Hippocampal formation (tissue), 2 donors: ENCODE measurements at regions not wholly inside any gene's neighbourhood (a gene's known extent, or its start where the extent isn't known, plus 50 kb on each side); places are given as distances from the start of the nearest gene placed in this dataset.
"Not testable (repeated sequence)": the region's sequence is repeated elsewhere in the genome, so short reads cannot be mapped to it uniquely, and the experiment has no call there.

Experiments used
- DNase-seq, 2 donors: peaks; one replicate each; lab custom pipeline; 2025; lab: John Stamatoyannopoulos, UW

DNA sequence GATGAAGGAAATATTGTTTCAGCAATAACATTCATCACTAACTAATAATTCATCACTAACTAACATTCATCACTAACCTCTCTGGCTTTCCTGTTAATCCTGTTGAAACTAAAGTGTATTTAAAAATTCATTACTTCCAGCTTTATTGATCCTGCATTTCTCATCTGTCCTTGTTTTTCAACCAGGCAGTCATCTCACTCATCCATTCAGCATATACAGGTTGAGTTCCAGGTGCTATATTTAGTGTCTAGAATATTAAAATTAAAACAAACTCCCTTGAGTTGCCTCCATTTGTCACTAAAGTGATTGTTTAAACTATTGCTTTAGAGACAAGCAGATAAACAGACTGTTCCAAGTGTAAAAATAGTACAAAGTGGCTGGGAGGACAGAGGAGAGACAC is 58.1 kb downstream of the ATXN7L3B start:
- no peak for DNase-seq

DNA sequence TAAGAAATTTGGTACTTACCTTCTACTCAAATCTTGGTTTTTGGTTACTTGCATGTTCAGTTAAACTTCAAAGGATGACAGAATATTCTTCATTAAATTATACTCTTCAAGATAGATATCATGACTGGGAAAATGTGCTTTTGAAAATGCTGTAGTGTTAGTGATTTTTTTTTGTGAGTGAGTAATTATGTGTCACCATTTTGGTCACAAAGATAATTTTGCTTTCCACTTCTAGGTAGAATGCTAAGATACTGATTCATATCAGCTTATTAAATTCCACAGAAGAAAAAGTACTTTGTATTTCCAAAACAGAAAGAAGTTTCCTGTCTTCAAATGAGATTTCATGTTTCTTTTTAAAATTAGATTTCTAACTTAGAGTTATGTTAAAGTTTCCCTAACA is 61.2 kb downstream of the ATXN7L3B start:
- no peak for DNase-seq

DNA sequence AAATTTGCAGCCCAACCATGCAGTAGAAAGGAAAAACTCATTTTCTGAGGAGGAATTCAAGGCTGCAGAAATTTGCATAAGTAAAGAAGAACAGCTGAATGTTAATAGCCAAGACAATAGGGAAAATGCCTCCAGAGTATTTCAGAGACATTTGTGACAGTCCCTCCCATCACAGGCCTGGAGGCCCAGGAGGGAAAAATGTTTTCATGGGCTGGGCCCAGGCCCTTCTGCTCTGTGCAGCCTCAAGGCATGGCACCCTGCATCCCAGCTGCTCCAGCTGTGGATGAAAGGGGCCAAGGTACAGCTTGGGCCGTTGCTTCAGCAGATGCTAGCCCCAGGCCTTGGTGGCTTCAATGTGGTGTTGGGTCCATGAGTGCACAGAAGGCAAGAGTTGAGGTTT is 62.3 kb downstream of the ATXN7L3B start:
- DNase-seq: no peak

DNA sequence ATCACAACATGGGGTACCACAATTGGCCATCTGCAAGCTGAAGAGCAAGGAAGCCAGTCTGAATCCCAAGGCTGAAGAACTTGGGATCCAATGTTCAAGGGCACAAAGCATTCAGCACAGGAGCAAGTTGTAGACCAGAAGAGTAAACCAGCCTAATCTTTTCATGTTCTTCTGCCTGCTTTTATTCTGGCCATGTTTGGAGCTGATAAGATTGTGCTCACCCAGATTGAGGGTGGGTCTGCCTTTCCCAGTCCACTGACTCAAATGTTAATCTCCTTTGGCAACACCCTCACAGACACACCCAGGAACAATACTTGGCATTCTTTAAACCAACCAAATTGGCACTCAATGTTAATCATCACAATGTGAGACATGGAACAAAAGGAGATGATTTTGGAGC is 63.2 kb downstream of the ATXN7L3B start:
- not testable (repeated sequence) for DNase-seq

DNA sequence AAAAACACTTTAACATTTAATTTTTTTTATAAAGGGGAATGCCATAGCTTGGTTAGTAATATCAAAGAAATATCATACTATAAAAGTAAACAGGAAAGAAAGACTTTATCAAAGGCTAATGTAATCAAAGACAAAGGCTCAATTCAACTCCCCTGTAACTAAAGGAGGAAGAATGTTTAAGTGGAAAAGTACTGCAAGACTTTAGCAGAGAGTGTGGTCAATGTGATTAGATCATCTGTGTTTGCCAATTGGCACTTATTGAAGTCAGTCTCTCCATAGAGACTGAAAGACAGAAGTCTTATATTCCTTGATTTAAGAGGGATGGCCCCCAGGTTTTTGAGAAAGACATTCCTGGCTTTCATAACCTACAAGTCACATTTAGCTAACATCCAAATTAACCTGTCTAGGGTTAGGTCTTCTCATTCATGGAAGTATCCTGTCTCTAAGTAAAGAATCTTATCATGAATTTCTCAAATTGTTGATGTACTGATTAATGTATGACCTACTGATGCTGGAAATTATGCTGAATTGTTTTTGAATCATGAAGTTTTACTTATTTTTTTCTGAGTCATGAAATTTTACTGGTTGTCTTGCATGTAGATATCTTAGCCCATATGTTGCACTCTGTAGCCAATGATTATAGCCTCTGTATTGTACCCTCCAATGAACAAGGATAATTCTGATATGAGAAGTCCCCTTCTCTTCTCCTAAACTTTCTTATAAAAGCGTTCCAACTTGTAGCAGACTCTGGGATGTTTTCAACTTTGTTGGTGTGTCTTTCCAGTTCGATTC is 65.4 kb downstream of the ATXN7L3B start:
- no peak for DNase-seq

DNA sequence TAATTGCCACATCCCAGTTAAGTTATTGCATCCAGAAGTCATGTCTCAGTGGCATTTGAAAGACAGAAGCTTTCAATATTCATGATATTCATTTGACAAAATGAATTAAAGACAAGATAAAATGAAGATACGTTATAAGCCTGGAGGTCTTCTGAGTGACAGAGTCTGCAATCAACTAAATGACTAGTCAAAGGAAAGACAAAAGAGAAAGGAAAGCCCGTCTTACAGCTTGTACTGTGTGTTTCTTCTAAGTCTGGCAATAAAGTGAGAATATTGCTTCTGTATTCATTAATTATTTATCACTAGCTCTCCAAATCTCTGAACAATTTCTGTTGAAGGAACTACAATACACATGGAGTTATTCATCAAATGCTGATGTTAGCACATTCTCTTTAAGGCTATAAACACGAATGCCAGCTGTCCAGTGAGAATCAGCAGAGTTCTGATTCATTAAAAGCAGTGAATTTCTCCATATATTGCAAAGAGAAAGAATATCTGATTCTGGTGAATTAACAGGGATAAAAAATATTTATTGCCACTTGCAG is 70.7 kb downstream of the ATXN7L3B start:
- DNase-seq: no peak

DNA sequence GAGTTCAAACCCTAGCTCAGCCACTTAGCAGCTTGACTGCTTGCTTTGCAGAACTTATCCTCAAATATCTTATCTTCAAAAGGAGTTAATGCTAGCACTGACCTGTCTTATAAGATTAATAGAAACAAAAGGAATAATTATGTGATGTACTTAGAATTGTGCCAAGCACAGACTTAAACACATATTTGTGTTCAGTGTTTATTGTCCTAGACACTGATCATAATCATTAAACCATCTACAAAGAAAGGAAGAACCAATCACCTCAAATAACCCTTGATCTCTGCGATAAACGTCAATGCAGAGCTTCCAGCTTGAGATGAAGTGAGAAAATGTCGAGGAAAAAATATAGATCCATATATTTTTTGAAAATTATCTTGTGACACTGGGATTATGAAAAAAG is 73.1 kb downstream of the ATXN7L3B start:
- no peak for DNase-seq

DNA sequence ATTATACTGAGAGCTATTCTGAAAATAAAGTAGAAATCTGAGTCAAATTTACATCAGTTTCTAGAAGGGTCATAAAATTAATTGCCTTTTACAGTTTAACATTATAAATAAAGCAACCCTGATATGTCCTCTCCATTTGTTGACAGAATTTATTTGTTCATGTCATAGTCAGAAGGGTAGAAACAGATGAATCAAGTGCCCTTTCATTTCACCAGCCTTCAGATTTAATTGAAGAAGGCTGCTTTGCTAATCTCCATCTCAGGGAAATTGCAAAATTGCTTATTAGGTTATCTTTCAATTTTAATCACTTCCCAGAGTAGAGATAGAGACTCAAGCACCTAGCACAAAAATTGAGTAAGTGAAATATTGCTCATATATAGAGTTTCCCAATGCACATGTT is 76.8 kb downstream of the ATXN7L3B start:
- no peak for DNase-seq

DNA sequence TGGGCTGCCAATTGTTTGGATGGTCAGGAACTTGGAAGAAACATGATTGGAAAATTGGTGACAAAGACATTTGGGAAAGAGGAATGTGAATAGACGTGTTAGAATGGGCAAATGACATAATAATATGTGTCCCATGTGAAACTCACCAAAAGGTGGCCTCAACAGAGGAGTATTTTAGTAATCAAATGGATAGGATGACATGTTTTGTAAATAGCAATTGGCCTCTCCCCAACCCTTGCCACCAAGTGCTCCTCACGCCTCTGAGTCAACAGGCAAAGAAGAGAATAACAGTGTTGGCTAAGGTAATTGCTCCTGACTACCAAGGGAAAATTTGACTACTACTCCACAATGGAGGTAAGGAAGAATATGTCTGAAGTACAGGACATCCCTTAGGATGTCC is 81.4 kb downstream of the ATXN7L3B start:
- DNase-seq: no peak

DNA sequence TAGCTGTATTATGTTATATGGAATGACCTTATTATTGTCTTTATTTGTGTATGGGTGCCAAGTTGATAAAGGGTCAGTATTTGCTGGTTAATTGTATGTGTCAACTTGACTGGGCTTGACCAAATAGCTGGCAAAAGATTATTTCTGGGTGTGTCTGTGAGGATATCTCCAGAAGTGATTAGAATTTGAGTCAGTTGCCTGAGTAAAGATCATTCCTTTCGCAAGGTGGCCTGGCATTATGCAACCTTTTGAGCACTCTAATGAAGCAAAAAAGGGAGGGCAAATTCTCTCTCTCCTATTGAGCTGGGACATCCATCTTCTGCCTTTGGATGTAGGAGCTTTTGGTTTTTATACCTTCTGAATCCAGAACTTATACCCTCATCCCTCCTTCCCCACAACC is 82.2 kb downstream of the ATXN7L3B start:
- DNase-seq: no peak

DNA sequence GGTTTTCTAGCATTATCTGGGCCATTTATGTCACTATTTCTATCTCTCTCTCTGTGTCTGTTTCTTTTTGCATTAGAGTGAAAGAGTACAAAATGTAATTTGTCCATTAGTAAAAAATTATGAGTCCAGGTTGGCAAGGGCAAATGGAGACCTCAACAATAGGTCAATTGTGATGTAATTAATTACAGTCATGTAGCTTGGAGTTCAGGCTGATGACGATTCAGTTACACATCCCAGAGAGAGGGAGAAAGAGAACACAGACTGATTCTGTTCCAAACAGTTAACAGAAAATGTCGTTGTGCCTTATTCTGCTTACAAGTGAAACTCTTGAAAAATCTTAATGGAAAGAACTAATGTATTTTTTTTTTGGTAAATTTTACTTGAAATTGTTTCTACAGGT is 83.3 kb downstream of the ATXN7L3B start:
- DNase-seq: no peak

DNA sequence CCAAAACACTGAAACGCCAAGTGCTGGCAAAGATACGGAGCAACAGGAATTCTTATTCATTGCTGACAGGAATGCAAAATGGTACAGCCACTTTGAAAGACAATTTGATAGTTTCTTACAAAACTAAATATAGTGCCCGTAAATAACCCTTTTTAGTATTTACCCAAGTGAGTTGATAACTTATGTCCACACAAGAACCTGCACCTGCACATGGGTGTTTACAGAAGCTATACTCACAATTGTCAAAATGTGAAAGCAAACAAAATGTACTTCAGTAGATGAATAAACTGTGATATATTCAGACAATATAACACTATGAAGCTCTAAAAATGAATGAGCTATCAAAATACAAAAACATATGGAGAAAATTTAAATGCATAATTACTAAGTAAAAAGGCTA is 86.6 kb downstream of the ATXN7L3B start:
- DNase-seq: no peak

DNA sequence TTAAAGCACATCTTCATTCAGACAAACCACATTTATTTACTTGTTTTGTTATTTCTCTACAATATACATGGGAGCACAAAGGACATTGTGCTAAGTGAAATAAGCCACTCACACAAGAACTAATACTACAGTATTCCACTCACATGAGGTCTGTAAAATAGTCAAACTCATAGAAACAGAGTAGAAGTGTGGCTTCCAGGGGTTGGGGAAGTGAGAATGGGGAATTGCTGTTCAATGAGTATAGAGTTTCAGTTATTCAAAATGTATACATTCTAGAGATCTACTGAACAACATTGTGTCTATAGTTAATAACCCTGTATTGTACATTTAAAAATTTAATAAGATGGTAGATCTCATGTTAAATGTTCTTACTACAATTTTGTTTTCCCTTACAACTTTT is 88.8 kb downstream of the ATXN7L3B start:
- DNase-seq: no peak

DNA sequence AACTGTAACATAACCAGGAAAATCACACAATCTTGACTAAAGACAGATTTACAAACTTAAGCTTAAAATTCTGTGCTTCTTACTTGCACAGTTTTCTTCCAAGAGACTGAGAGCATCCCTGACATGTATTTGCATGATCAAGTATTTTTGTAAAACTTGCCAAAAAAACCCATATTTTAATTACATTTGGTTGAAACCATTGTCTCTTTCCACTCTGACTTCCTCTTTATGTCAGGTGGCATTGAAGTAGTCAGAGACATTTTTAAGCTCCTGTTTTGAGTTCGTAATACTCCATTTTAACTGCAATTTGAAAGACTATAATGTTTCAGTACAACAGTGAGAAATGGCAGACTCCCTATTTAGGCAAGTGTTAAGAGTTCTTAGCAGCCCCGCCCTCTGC is 103.6 kb downstream of the ATXN7L3B start:
- DNase-seq: no peak

DNA sequence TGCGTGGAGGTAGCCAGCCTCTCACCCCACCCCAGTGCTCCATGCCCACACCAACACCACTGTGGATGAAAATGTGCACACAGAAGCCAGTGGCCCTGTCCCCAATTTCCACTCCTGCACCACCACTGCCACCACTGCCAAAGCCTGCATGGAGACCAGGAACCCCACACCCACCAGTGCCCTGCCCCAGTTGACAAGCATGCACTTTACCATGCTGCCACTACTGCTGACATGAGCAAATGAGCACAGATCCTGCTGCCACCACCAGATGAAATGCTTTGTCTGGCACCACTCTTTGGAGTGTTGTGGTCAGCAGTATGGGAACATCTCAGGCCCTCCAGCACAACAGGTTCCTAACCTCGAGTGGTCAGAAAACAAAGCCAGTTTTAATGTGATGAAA is 104.1 kb downstream of the ATXN7L3B start:
- DNase-seq: no peak

DNA sequence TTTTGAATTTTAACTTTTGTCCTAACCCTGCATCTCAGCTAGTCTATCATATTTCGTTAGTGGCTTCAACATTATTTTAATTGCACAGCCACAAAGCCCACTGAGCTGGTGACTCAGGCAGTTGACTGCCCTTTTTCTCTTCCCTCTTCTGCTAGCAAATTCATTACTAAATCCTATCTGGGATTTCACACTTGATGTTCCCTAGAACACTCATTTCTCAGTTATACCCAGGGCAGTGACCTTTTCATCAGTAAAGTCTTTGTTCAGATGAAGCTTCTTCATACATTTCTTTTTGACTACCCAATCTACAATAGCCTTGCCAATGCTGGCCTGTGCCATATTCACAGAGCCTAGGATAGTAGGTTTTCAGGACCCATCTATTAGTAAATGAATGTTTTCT is 107.0 kb downstream of the ATXN7L3B start:
- DNase-seq: no peak

DNA sequence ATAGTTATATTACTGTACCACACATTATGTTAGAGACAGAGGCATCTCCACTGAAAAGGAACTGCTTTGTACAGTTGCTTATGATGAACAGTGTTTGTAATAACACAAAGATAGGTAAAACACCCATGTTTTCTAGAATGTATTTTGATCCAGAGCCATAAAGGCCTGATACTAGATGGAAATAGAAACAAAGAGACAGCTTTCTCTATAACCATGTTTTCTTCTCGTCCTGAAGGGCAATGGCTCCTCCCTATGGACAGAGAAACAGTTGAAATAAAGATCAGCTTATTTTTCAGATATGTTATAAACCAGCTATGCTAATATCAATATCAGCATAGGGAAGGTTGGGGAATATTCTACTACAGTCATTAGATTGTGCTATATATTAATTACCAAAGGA is 109.2 kb downstream of the ATXN7L3B start:
- DNase-seq: peak in 1 of 2 donors; percentile 58

DNA sequence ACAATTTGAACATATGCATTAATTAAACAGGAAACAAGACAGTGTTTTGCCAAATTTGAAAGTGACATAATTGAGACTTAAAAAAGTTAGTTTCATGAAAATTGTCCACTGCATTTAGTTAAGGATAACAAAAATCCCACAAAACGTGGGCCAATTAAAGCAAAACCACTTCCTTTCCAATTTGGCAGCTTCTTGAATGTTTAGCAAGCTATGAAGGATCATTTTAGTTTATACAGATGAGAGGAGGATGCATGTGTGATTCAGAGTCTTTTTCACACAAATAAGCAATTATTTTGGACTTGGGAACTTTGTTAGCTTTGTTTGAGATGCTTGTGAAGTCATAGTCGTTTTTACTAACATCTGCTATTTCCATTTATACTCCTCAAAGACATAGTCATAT is 109.6 kb downstream of the ATXN7L3B start:
- no peak for DNase-seq

DNA sequence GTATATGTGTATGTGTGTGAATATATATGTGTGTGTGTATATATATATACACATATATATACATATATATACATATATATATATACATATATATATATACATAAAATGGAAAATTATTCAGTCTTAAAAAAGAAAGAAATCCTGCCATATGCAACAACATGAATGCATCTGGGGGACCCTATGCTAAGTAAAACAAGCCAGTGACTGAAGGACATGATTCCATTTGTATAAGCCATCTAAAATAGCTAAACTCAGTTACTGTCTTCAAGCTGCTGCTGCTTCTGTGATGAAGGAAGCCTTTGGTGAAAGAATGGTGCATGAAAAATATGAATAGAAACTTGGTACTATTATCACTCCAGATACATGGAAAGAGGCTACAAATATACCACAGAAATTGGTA is 118.6 kb downstream of the ATXN7L3B start:
- no peak for DNase-seq

DNA sequence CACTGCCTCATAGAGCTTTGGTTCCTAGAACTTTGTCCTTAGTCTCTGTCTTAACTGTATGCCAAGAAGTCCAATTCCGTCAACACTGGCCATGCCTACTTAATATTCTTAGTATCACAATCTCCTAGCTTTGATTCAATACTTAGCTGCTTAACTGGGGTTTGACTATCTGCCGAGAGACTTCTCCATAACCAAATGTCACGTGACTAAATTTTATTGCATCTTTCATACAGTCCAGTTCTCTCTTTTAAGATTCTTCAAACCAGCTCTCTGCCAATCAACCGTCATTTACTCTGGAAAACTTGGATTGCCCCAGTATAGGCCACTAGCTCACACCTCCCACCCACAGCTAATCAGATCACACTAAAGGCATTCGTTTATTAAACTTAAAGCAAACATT is 122.8 kb downstream of the ATXN7L3B start:
- no peak for DNase-seq

DNA sequence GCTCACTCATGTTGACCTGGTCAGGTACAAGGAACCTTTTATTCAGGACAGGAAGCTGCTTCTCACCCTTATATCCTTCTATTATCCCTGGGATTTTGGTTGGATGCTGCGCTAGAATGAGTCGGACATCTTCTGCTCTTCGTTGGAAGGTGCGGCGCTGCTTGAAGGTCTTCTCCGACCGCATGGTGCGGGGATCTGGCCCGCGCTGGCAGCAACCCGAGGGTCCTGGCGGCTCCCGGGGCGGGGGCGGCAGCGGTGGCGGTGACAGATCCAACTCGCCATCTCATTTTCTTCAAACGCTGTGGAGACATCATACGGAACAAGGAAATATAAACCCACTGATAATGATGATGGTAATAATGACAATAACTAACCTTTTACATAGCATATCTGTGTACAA is 126.3 kb downstream of the ATXN7L3B start:
- no peak for DNase-seq

DNA sequence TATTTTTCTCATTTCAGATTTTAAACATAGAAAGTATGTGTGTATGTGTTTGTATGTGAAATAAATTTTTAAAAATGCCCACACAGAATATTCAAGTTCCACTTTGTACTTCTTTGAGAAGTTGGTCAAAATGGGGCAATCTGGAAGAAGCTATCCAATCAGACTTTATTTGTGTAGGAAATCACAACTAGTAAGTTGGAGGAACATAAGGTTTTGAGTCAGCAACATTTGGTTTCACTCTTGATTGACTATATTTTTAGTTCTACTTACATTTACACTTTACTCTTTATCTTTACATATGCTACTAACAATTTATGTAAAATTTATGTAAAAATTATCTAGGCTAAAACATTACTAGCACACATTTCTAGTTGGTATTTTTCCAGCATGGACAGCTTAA is 128.1 kb downstream of the ATXN7L3B start:
- DNase-seq: no peak

DNA sequence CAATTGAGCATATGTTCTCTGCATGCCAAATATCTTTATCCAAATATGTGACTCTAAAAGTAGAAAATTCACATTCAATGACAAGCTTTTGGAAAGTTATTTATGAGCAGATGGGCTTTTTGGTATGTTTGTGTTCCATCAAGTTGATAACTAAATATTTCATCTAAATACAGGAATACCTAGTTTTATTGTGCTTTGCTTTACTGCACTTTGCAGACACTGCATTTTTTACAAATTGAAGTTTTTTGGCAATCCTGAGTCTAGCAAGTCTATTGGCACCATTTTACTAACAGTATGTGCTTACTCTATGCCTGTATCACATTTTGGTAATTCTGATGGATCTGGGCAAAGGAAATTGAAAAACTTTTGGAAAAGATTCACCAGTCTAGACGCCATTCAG is 133.8 kb downstream of the ATXN7L3B start:
- DNase-seq: no peak

DNA sequence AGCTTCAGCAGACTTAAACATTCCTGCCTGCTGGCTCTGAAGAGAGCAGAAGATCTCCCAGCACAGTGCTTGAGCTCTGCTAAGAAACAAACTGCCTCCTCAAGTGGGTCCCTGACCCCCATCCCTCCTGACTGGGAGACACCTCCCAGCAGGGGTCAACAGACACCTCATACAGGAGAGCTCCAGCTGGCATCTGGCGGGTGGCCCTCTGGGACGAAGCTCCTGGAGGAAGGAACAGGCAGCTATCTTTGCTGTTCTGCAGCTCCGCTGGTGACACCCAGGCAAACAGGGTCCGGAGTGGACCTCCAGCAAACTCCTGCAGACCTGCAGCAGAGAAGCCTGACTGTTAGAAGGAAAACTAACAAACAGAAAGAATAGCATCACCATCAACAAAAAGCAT is 139.3 kb downstream of the ATXN7L3B start:
- not testable (repeated sequence) for DNase-seq
